Renal cortical epithelial cell (primary cell): ENCODE measurements at regions not wholly inside any gene's neighbourhood (a gene's known extent, or its start where the extent isn't known, plus 50 kb on each side); places are given as distances from the start of the nearest gene placed in this dataset.
A peak's percentile ranks its signal among the peaks of the same experiment; 100 is the strongest.
"Not testable (repeated sequence)": the region's sequence is repeated elsewhere in the genome, so short reads cannot be mapped to it uniquely, and the experiment has no call there.

ENCODE experiments used
- DNase-seq: peaks from one replicate; pipeline ENCODE4 v3.0.0-alpha.2; 2011; ENCODE audit warnings: low read depth

GRCh38 chr9:22650145-22650544, 203.5 kb downstream of the DMRTA1 start:
- no peak for DNase-seq

GRCh38 chr9:22650946-22651345, 204.3 kb downstream of the DMRTA1 start:
- DNase-seq: no peak

- no peak for DNase-seq
These were observed 208.2 kb downstream of the DMRTA1 start for GRCh38 chr9:22654833-22655232.

DNA sequence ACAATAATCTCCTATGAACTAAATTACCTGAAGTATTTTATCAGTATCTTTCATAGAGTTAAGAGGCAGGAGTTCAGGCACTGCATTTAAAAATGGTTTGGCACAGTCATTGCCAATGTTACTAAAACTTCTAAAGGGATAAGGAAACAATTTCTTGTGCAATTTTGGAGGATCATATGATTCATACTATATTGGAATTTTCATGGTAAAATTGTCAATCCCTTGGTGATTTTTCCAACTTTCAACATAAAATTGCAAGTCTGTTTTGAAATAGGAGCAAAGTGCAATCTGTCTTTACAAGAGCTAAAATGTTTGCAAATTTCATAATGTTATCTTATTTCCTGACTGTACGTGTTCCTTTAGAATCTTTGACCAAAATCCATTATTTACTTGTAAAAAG, 211.1 kb downstream of the DMRTA1 start:
- no peak for DNase-seq

DNA sequence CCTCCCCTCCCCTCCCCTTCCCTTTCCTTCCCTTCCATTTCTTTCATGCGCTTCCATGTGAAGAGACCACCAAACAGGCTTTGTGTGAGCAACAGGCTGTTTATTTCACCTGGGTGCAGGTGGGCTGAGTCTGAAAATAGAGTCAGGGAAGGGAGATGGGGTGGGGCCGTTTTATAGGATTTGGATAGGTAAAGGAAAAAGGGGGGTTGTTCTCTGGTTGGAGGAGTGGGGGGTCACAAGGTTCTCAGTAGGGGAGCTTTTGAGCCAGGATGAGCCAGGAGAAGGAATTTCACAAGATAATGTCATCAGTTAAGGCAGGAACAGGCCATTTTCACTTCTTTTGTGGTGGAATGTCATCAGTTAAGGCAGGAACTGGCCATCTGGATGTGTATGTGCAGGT, 211.9 kb downstream of the DMRTA1 start:
- DNase-seq: not testable (repeated sequence)

- no peak for DNase-seq
These were observed 235.9 kb downstream of the DMRTA1 start for GRCh38 chr9:22682536-22682935.

GRCh38 chr9:22682961-22683699, 236.5 kb downstream of the DMRTA1 start:
- peak; percentile 84 for DNase-seq

DNA sequence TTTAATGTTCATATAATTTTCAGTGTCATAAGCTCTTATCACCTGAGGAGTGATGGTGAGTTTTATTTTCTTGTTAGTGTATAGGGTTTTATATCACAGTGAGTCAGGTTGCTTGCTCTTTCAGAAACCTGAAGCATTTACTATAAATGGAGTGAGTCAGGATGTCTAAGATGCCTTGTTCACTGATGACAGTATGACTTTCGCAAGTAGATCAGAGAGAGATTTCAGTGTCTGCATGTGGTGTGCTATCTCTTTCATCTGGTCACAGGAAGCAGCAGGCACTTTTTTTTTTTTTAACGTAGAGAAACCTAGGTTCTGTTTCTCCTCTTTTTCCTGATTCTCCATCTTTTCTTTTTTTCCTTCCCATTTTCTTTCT, 237.1 kb downstream of the DMRTA1 start:
- DNase-seq: peak; percentile 83

GRCh38 chr9:22693156-22693555, 246.5 kb downstream of the DMRTA1 start:
- no peak for DNase-seq

DNA sequence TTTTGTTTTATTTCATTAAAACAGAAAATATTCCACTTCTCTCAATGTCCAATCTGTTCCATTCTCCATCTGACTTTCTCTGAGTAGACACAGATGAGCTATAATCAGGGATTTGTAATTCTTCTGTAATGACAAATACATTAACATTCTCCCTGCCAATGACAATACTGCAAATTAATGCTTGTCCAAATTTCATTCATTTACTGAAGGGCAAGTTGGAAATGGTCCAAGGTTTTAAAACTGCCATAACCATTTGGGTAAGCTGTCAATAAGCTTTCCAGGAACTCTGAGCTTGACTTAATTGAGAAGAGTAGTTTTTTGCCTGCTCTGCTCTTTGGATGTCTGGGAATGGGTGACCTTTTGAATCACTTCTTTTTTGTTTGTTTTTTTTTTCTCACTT, 253.5 kb downstream of the DMRTA1 start:
- no peak for DNase-seq

DNA sequence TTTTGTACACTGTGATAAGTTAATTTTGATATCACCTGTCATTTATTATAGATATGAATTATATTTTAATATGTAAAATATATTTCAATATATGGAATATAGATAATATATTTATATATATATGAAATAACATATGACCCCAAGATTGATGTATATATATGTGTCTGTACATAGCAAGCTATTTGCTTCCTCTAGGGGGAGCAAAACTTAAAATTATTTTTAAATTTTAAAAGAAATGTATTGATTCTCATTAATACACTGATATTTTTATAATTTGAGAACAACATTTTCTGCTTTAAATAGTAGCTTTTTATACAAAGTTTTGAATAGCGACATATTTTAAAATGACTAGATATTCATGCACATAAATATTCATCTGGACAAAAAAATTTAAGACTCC, 272.0 kb downstream of the DMRTA1 start:
- DNase-seq: no peak

GRCh38 chr9:22722492-22722891, 275.9 kb downstream of the DMRTA1 start:
- DNase-seq: no peak

DNA sequence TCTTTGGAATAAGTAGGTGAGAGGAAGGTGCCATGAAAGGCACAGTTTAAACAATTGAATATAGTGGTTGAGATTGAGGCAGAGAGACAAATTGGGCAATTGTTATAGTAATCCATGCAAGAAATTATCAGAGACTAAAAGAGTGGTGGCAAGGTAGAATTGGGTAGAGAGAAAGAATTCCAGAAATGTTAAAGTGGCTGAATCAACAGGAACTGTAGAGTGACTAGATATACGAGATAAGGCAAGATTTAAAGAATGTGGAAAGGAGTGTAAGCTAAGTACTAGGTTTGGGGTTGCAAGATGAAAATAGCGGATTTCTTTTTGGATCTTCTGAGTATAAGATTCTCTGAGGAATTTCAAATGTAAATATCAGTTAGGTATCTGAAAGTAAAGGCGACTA, 285.2 kb downstream of the DMRTA1 start:
- no peak for DNase-seq

GRCh38 chr9:22739712-22740111, 293.1 kb downstream of the DMRTA1 start:
- DNase-seq: no peak

GRCh38 chr9:22740781-22741180, 294.2 kb downstream of the DMRTA1 start:
- DNase-seq: no peak

- peak; percentile 50 for DNase-seq
These were observed 295.8 kb downstream of the DMRTA1 start for GRCh38 chr9:22742401-22742800.

DNA sequence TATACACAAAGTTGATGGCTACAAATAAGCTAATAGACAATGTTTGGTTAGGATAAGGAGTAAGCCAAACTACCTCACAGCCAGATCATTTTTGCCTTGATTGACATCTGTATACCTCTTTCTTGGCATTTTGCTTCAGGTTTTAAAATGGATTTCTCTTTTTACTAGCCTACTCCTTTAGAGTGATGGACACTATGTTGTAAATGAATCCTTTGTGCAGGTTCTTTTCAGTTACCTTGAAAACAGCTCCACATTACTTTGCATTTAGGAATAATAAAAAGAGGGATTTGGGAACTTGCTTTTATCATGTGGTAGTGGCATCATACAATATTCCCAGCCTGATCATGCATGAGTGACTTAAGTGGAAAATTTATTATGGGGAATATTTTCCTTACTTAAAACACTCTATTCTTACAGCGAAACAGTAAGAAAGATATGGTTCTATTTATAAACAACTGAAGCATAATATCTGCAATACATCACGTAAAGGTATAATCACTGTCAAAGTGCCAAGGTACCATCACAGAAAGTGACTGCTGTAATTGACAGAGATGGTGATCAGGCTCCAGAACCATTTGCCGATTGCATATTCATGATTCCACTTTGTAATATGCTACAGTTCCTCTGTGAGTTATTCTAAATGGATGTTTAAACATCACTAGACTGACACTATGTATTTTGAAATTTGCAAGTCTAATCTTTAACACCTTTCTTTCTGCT, 327.0 kb downstream of the DMRTA1 start:
- no peak for DNase-seq

DNA sequence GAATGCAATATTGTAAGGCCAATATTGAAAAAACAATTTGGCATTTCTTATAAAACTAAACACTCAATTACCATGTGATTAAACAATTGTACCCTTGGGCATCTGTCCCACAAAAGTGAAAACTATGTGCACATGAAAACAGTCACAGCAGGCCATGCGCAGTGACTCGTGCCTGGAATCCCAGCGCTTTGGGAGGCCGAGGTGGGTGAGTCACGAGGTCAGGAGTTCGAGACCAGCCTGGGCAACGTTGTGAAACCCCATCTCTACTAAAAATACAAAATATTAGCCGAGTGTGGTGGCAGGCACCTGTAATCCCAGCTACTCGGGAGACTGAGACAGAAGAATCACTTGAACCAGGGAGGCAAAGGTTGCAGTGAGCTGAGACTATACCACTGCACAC, 343.7 kb downstream of the DMRTA1 start:
- no peak for DNase-seq

DNA sequence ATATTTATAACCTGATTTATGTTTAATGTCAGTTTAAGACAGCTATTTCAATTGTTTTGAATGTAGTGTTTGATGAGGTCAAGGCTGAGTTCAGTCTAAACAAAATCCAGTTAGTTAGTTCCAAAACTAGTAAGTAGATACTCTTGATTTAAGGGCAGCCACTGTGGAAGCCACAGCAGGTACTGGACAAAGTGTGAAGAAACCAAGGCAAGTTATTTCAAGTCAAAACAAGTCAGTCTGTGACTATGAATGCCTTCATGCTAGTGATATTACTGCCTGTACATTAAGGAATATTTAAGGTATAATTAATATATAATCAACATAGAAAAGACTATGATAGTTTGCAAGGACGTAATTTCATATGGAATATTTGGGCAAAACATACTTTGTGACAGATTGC, 362.3 kb downstream of the DMRTA1 start:
- no peak for DNase-seq

DNA sequence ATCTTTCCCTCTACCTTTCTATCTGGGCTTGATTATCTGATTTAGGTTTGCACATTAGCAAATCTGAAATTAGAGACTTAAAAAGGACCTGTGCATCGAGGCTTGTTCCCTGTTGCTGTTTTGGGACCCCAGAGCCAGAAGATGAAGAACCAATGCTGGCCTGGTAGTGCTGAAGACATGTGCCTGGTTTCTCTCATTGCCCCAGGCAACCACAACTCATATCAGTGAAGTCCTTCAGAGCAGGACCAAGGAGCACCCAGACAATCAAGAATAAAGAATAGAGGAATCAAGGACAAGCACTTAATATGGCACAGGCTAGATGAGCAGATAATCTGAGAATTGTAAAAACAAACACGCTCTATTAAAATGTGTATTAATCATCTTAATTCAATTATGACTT, 362.7 kb downstream of the DMRTA1 start:
- DNase-seq: no peak

DNA sequence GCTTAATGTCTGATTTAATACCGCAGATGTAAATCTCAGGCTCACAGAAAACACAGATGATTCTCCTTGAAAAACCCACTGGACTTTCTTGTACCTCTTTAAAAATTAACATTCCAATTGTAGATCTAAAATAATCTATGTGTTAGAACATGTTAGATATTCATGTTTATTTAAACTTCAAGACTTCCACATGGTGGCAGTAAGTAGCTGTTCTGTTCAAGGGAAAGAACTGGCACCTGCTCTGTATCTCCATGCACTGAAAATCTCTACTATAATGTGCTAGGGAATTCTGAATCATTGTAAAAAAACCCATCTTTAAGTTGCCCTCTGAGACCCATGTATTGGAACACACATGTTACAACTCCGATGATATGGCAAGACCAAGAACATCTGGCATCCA, 366.9 kb downstream of the DMRTA1 start:
- peak; percentile 19 for DNase-seq

GRCh38 chr9:22815246-22815645, 368.6 kb downstream of the DMRTA1 start:
- no peak for DNase-seq

GRCh38 chr9:22817181-22817580, 370.6 kb downstream of the DMRTA1 start:
- DNase-seq: peak; percentile 11

DNA sequence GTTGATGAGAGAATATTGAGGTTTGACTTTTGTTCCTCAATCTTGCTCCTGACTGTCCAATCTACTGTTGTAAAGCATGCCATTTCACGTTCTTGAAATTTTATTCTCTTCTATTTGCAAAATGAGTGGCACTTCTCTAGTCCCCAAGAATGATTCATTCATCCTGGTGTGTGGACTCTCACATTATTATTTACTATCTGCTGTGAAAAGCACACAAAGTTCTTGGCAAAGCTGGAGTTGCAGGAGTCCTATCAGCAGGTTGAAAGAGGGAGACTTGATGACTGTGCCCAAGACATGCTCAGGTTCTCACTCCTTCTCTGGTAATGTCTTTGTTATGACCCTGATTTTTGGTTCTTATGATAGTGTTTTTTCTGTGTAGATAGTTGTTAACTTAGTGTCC, 382.6 kb downstream of the DMRTA1 start:
- DNase-seq: no peak
